ENCODE measurements at regions not wholly inside any gene's neighbourhood (a gene's known extent, or its start where the extent isn't known, plus 50 kb on each side); places are given as distances from the start of the nearest gene placed in this dataset.
A peak's percentile ranks its signal among the peaks of the same experiment; 100 is the strongest.

DNA sequence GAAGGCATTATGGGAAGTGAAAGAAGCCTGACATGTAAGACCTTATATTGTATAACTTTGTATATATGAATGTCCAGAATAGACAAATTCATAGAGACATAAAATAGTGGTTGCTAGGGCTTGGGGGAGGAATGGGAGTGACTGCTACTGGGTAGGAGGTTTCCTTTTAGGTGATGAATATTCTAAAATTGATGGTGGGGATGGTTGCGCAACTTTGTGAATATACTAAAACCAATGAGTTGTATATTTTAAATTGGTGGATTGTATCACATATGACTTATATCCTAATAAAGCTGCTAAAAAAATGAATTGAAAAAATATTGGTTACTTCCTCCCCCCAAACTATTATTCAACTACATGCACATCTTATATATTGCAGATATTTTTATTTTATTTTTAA is 70.0 kb downstream of the UCHL1 start:
- WGBS (ENCODE audit: extremely low coverage, insufficient read length, low lambda C conversion rate): no CpG with 5 or more reads among the region's 1 CpG

More for the DNA sequence above, 70.0 kb downstream of the UCHL1 start:
- Histone ChIP-seq H2AFZ (ENCODE audit: low read length) (no peak overlapping the region), H3K79me2 (ENCODE audit: insufficient read depth, low read length) (no peaks in the 10 kb centered on the region), H3K18ac (ENCODE audit: insufficient read length, low read depth, low read length) (no peak overlapping the region), H4K20me1 (ENCODE audit: control insufficient read depth, insufficient read depth, insufficient read length) (no peaks in the 10 kb centered on the region), H3K4me1 (ENCODE audit: insufficient read depth, low read length) (peaks cover 10% of the 10 kb centered on the region; the same call in 1 of the 2 replicates), H3K27ac (ENCODE audit: insufficient read length, low read depth, low read length) (no peak overlapping the region), H3K4me2 (ENCODE audit: insufficient read depth, insufficient read length, low read length) (no peak overlapping the region), H4K91ac (ENCODE audit: insufficient read length, low read depth, low read length) (no peak overlapping the region), H3K79me1 (ENCODE audit: insufficient read depth, low read depth, low read length, poor library complexity, severe bottlenecking) (no peaks in the 10 kb centered on the region), H3K23ac (ENCODE audit: insufficient read length, low read depth, low read length) (no peak overlapping the region), H3K14ac (ENCODE audit: insufficient read depth, low read length) (no peak overlapping the region), H3K9ac (ENCODE audit: extremely low read depth, insufficient read length, low read length) (no peak overlapping the region), H2BK5ac (ENCODE audit: insufficient read length, low read length) (no peak overlapping the region), H3K4ac (ENCODE audit: low read depth, low read length) (no peak overlapping the region), H3T11ph (ENCODE audit: low read length) (no peak overlapping the region), H4K5ac (ENCODE audit: insufficient read length, low read depth, low read length) (no peak overlapping the region), H2BK15ac (ENCODE audit: low read depth, low read length) (no peak overlapping the region), H2BK12ac (ENCODE audit: insufficient read length, low read depth, low read length) (no peak overlapping the region), H2BK120ac (ENCODE audit: low read depth, low read length, poor library complexity, severe bottlenecking) (no peak overlapping the region), H2BK20ac (ENCODE audit: low read depth, low read length, poor library complexity, severe bottlenecking) (no peak overlapping the region), H3K56ac (ENCODE audit: insufficient read length, low read depth, low read length) (no peak overlapping the region), H4K8ac (replicated peaks; ENCODE audit: insufficient read length, low read depth, low read length) (no peak overlapping the region), H3K9me3 (ENCODE audit: control insufficient read depth, low read depth, low read length) (no peaks in the 10 kb centered on the region), H2AK5ac (ENCODE audit: insufficient read length, low read length) (no peak overlapping the region), H3K27me3 (ENCODE audit: insufficient read depth, low read length) (no peaks in the 10 kb centered on the region), H3K23me2 (ENCODE audit: insufficient read length, low read depth, low read length, poor library complexity, severe bottlenecking) (no peaks in the 10 kb centered on the region)
- H3K4me3 Mint-ChIP-seq: no peak overlapping the region
- 0 out of 7 replicates have a peak overlapping the region, but pooled peaks of 1 of the 3 experiments have one; percentile 11 for H3K27ac Mint-ChIP-seq
- H3K4me1 Mint-ChIP-seq: peaks cover 39 to 40% of the 10 kb centered on the region in 2 experiments
- peaks cover 4% of the 10 kb centered on the region in 2 experiments; a peak in 4 of 5 replicates for H3K9me3 Mint-ChIP-seq
- TF ChIP-seq, protein P1, sequence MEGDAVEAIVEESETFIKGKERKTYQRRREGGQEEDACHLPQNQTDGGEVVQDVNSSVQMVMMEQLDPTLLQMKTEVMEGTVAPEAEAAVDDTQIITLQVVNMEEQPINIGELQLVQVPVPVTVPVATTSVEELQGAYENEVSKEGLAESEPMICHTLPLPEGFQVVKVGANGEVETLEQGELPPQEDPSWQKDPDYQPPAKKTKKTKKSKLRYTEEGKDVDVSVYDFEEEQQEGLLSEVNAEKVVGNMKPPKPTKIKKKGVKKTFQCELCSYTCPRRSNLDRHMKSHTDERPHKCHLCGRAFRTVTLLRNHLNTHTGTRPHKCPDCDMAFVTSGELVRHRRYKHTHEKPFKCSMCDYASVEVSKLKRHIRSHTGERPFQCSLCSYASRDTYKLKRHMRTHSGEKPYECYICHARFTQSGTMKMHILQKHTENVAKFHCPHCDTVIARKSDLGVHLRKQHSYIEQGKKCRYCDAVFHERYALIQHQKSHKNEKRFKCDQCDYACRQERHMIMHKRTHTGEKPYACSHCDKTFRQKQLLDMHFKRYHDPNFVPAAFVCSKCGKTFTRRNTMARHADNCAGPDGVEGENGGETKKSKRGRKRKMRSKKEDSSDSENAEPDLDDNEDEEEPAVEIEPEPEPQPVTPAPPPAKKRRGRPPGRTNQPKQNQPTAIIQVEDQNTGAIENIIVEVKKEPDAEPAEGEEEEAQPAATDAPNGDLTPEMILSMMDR (conservative IDR thresholded peaks at IDR 0.05): no peak
- peaks cover 0 to 9% (median under 1%) of the 10 kb centered on the region in 3 experiments; a peak in 3 of 7 replicates for H3K36me3 Mint-ChIP-seq (ENCODE audit: insufficient read depth in 1 of 3, low read depth in 3 of 3)
- no peak for DNase-seq
- peaks cover 2% of the 10 kb centered on the region; the same call in 1 of the 2 replicates for H3K27me3 Mint-ChIP-seq (ENCODE audit: low read depth)
